Upper lobe of right lung (tissue), 1 donor: ENCODE measurements at regions not wholly inside any gene's neighbourhood (a gene's known extent, or its start where the extent isn't known, plus 50 kb on each side); places are given as distances from the start of the nearest gene placed in this dataset.

Experiments used
- ATAC-seq: fragments of 200-7000 bp; cut with Tn5 transposase; one replicate; pipeline ENCODE4 v1.9.1; 2020; ENCODE audit warnings: mild to moderate bottlenecking, moderate library complexity
- DNase-seq: peaks from one replicate; pipeline ENCODE4 v3.0.0-alpha.2; 2020
- H3K27ac ChIP-seq: fragments of 200-600 bp; one replicate; pipeline ENCODE4 v1.8.0; 2022
- H3K27me3 ChIP-seq: fragments of 200-600 bp; one replicate; pipeline ENCODE4 v1.8.0; 2022; ENCODE audit warnings: mild to moderate bottlenecking
- H3K36me3 ChIP-seq: fragments of 200-600 bp; one replicate; pipeline ENCODE4 v1.8.0; 2022
- H3K4me1 ChIP-seq: fragments of 200-600 bp; one replicate; pipeline ENCODE4 v1.8.0; 2022
- H3K4me3 ChIP-seq: fragments of 200-600 bp; one replicate; pipeline ENCODE4 v1.8.0; 2022; ENCODE audit warnings: mild to moderate bottlenecking
- H3K9me3 ChIP-seq: fragments of 200-600 bp; one replicate; pipeline ENCODE4 v1.8.0; 2022
- CTCF ChIP-seq: fragments of 200-600 bp; IDR thresholded peaks from one replicate; pipeline ENCODE4 v1.8.0; 2022; ENCODE audit warnings: antibody characterized with exemption
- intact Hi-C: fragments of 100-400 bp; cut with DNase I; formaldehyde crosslinking; loops from one replicate; pipeline ENCODE4 v1.11.0; 2022
- donor health status: DM: no; HTN: yes; CAD: no; lungs with severe emphysema.

DNA sequence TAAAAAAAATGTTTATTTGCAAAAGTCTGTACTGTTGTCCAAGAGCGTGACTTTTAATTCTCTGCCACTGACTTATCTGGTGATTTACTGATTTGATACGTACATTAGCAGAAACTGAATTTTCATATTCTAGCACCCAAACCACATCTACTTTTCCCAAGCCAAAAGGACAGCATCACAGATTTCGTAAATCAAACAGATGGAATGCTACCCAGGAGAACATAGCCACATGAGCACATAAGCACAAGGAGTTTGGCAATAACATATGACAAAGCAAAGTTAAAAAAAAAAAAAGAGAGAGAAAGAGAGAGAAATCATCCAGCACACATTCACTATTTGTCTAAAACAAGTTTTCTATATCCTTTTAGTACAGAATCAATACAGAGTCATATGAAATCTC lies 83.7 kb downstream of the HINT1 start:
- H3K27ac ChIP-seq = no peak overlapping the region
- ATAC-seq (no peak), DNase-seq (no peak)
- no peaks in the 10 kb centered on the region for H3K4me1 ChIP-seq
- H3K27me3 ChIP-seq = no peaks in the 10 kb centered on the region
- H3K9me3 ChIP-seq = no peaks in the 10 kb centered on the region
- intact Hi-C loops = no loop called here
- no peak for TF ChIP-seq CTCF
- H3K4me3 ChIP-seq = no peak overlapping the region
- no peaks in the 10 kb centered on the region for H3K36me3 ChIP-seq

DNA sequence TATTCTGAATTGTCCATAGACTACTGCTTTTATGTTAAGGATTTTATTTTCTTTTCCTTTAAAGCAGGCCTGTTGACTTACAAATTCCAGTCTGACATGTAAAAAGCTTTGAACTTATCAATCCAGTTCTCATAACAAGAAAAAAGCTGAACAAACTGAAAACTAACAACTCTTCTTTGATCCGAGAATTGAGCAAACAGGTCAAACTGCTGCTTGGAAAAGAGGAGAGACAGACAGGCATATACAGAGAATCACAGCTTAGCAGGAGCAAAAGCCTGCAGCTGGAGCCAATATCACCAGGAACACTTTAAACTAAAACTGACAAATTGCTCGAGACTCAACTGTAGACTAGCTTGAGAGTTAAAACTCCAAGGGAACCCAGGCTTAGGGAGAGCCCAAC lies 85.8 kb downstream of the HINT1 start:
- DNase-seq (no peak), ATAC-seq (no peak)
- Histone ChIP-seq H3K4me3 (no peak overlapping the region), H3K9me3 (no peaks in the 10 kb centered on the region), H3K4me1 (no peaks in the 10 kb centered on the region), H3K27me3 (no peaks in the 10 kb centered on the region), H3K36me3 (no peaks in the 10 kb centered on the region), H3K27ac (no peak overlapping the region)
- no peak for TF ChIP-seq CTCF
- intact Hi-C loops = no loop called here

DNA sequence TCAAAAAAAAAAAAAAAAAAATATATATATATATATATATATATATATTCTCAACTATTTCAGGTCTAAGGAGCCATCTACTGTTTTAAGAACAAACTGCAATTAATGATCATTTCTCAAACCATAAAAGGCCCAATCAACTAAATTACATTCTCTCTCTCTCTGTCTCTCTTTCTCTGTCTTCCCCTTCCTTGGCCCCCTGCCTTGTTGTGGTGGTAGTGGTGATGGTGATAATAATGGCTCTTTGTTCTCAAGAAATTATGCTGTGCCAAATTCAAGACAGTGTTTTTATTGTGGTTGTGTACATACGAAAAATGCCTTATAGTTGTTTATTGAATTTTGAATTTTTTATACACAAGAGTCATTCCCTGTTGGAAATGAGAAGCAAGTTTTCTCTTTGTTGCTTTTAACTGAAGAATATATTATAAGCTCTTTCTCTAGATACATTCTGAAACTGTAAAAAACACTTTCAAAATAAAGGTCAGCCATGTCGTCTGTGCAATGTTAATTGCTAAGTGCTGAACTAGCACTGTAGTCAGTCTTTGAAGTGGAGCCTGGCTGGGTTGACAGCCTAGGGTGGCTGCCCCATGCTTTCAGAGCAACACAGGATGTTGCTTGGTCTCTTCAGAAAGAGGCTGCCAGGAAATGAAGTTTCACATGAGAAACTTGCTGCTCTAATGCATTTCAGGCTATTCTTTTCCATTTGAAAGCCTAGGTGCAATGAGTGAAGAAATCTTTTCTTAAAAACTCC lies 96.0 kb downstream of the HINT1 start:
- DNase-seq (no peak), ATAC-seq (no peak)
- intact Hi-C loops = no loop called here
- Histone ChIP-seq H3K9me3 (peaks cover 9% of the 10 kb centered on the region), H3K27me3 (no peaks in the 10 kb centered on the region), H3K36me3 (no peaks in the 10 kb centered on the region), H3K4me3 (no peak overlapping the region), H3K4me1 (no peaks in the 10 kb centered on the region), H3K27ac (no peak overlapping the region)
- TF ChIP-seq CTCF = no peak

DNA sequence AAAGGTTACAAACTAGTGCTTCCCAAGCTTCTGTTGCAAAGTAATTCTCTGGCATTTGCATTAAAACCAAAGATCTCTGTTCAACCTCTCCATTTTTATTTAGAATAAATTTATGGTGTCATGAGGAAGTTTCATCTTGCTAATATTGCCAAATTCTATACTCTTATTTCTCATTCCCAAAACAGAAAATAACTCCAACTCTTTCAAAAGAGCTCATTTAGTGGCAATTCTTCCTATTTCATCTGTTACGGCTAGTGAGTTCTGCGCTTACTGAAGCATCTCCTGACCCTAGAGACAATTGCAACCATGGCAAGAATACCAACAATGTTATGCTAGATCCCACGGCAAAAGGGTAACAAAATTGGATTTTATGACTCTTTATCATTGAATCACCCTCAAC lies 97.0 kb downstream of the HINT1 start:
- Histone ChIP-seq H3K4me1 (no peaks in the 10 kb centered on the region), H3K36me3 (no peaks in the 10 kb centered on the region), H3K27me3 (no peaks in the 10 kb centered on the region), H3K27ac (no peak overlapping the region), H3K9me3 (peaks cover 9% of the 10 kb centered on the region), H3K4me3 (no peak overlapping the region)
- DNase-seq = no peak
- intact Hi-C loops = no loop called here
- ATAC-seq = no peak
- no peak for TF ChIP-seq CTCF

GRCh38 chr5:131067636-131068035 lies 97.4 kb downstream of the HINT1 start:
- Histone ChIP-seq H3K27ac (no peak overlapping the region), H3K9me3 (peaks cover 9% of the 10 kb centered on the region), H3K36me3 (no peaks in the 10 kb centered on the region), H3K27me3 (no peaks in the 10 kb centered on the region), H3K4me3 (no peak overlapping the region), H3K4me1 (no peaks in the 10 kb centered on the region)
- intact Hi-C loops = no loop called here
- DNase-seq (no peak), ATAC-seq (peak; percentile 15)
- no peak for TF ChIP-seq CTCF
